H9 (cell line): ENCODE measurements at regions not wholly inside any gene's neighbourhood (a gene's known extent, or its start where the extent isn't known, plus 50 kb on each side); places are given as distances from the start of the nearest gene placed in this dataset.

Experiments
- DNase-seq: peaks from one replicate; pipeline ENCODE4 v3.0.0-alpha.2; 2017
- H2AFZ ChIP-seq: one replicate; pipeline ENCODE4 v1.6.1; 2013; ENCODE audit warnings: mild to moderate bottlenecking, low read length, control low read depth, moderate library complexity
- H2AK5ac ChIP-seq: 2 replicates; pipeline ENCODE4 v1.6.1; 2013; ENCODE audit warnings: low read length, control low read depth, mixed read lengths; ENCODE audit not compliant: insufficient read length
- H2BK120ac ChIP-seq: one replicate; pipeline ENCODE4 v1.6.1; 2013; ENCODE audit warnings: low read depth, mild to moderate bottlenecking, low read length, control low read depth, inconsistent platforms; ENCODE audit not compliant: poor library complexity, severe bottlenecking
- H2BK12ac ChIP-seq: 2 replicates; pipeline ENCODE4 v1.6.1; 2013; ENCODE audit warnings: low read length, control low read depth, mixed read lengths, low read depth; ENCODE audit not compliant: insufficient read length
- H2BK15ac ChIP-seq: 2 replicates; pipeline ENCODE4 v1.6.1; 2013; ENCODE audit warnings: low read depth, low read length, control low read depth
- H2BK20ac ChIP-seq: one replicate; pipeline ENCODE4 v1.6.1; 2013; ENCODE audit warnings: low read depth, mild to moderate bottlenecking, low read length, control low read depth, inconsistent platforms; ENCODE audit not compliant: poor library complexity, severe bottlenecking
- H2BK5ac ChIP-seq: 2 replicates; pipeline ENCODE4 v1.6.1; 2013; ENCODE audit warnings: low read length, control low read depth, mixed read lengths; ENCODE audit not compliant: insufficient read length
- H3K14ac ChIP-seq: 2 replicates; pipeline ENCODE4 v1.6.1; 2013; ENCODE audit warnings: low read length, control low read depth; ENCODE audit not compliant: insufficient read depth
- H3K18ac ChIP-seq: 2 replicates; pipeline ENCODE4 v1.6.1; 2013; ENCODE audit warnings: low read depth, mild to moderate bottlenecking, mixed read lengths, low read length, control low read depth; ENCODE audit not compliant: insufficient read length
- H3K23ac ChIP-seq: 2 replicates; pipeline ENCODE4 v1.6.1; 2013; ENCODE audit warnings: low read length, control low read depth, mixed read lengths, low read depth; ENCODE audit not compliant: insufficient read length
- H3K23me2 ChIP-seq: 2 replicates; pipeline ENCODE4 v1.6.1; 2013; ENCODE audit warnings: low read depth, mild to moderate bottlenecking, mixed read lengths, low read length, control low read depth; ENCODE audit not compliant: insufficient read length, poor library complexity, severe bottlenecking
- H3K27ac ChIP-seq: 2 replicates; pipeline ENCODE4 v1.5.1; 2013; ENCODE audit warnings: low read length, control low read depth, mixed read lengths, low read depth; ENCODE audit not compliant: insufficient read length
- H3K27me3 ChIP-seq: 2 replicates; pipeline ENCODE4 v1.6.1; 2013; ENCODE audit warnings: low read length, control low read depth, inconsistent platforms; ENCODE audit not compliant: insufficient read depth
- H3K4ac ChIP-seq: 2 replicates; pipeline ENCODE4 v1.6.1; 2013; ENCODE audit warnings: low read depth, mild to moderate bottlenecking, control low read depth, inconsistent platforms, low read length, moderate library complexity
- H3K4me1 ChIP-seq: 2 replicates; pipeline ENCODE4 v1.6.1; 2013; ENCODE audit warnings: low read length, control low read depth, inconsistent platforms; ENCODE audit not compliant: insufficient read depth
- H3K4me2 ChIP-seq: 2 replicates; pipeline ENCODE4 v1.6.1; 2013; ENCODE audit warnings: low read length, control low read depth, mixed read lengths; ENCODE audit not compliant: insufficient read length, insufficient read depth
- H3K56ac ChIP-seq: 2 replicates; pipeline ENCODE4 v1.6.1; 2013; ENCODE audit warnings: low read depth, mild to moderate bottlenecking, mixed read lengths, low read length, control low read depth; ENCODE audit not compliant: insufficient read length
- H3K79me1 ChIP-seq: 2 replicates; pipeline ENCODE4 v1.6.1; 2013; ENCODE audit warnings: low read depth, mild to moderate bottlenecking, moderate library complexity, low read length, control low read depth, inconsistent platforms; ENCODE audit not compliant: insufficient read depth, poor library complexity, severe bottlenecking
- H3K79me2 ChIP-seq: 2 replicates; pipeline ENCODE4 v1.6.1; 2013; ENCODE audit warnings: low read length, control low read depth, inconsistent platforms; ENCODE audit not compliant: insufficient read depth
- H3K9ac ChIP-seq: 2 replicates; pipeline ENCODE4 v1.6.1; 2013; ENCODE audit warnings: low read length, control low read depth, mixed read lengths; ENCODE audit not compliant: insufficient read length; ENCODE audit errors: extremely low read depth
- H3K9me3 ChIP-seq: one replicate; pipeline ENCODE4 v1.6.1; 2013; ENCODE audit warnings: low read depth, low read length, inconsistent platforms; ENCODE audit not compliant: control insufficient read depth
- H3T11ph ChIP-seq: one replicate; pipeline ENCODE4 v1.6.1; 2013; ENCODE audit warnings: mild to moderate bottlenecking, low read length, control low read depth, inconsistent platforms
- H4K20me1 ChIP-seq: one replicate; pipeline ENCODE4 v1.6.1; 2013; ENCODE audit not compliant: control insufficient read depth, insufficient read length, insufficient read depth
- H4K5ac ChIP-seq: 2 replicates; pipeline ENCODE4 v1.6.1; 2013; ENCODE audit warnings: low read depth, mild to moderate bottlenecking, mixed read lengths, low read length, control low read depth; ENCODE audit not compliant: insufficient read length
- H4K8ac ChIP-seq: replicated peaks from 2 replicates; pipeline ENCODE4 v1.6.1; 2013; ENCODE audit warnings: low read length, control low read depth, mixed read lengths, low read depth; ENCODE audit not compliant: insufficient read length
- H4K91ac ChIP-seq: 2 replicates; pipeline ENCODE4 v1.6.1; 2013; ENCODE audit warnings: low read depth, mild to moderate bottlenecking, moderate library complexity, mixed read lengths, low read length, control low read depth; ENCODE audit not compliant: insufficient read length
- H3K27ac Mint-ChIP-seq, 3 experiments: 2 replicates in 2 of 3; 3 replicates in 1 of 3; pipeline ENCODE4 v1.8.0; 2020 to 2021; ENCODE audit warnings: mixed read lengths in 3 of 3, mild to moderate bottlenecking in 1 of 3, moderate library complexity in 1 of 3
- H3K27me3 Mint-ChIP-seq: 2 replicates; pipeline ENCODE4 v1.8.0; 2021; ENCODE audit warnings: low read depth, mild to moderate bottlenecking, moderate library complexity, mixed read lengths
- H3K36me3 Mint-ChIP-seq, 3 experiments: 2 replicates in 2 of 3; 3 replicates in 1 of 3; pipeline ENCODE4 v1.8.0; 2020 to 2021; ENCODE audit warnings: low read depth in 3 of 3, mixed read lengths in 3 of 3; ENCODE audit not compliant: insufficient read depth in 1 of 3
- H3K4me1 Mint-ChIP-seq, 2 experiments: 2 replicates each; pipeline ENCODE4 v1.8.0; 2020; ENCODE audit warnings: mixed read lengths in 2 of 2
- H3K4me3 Mint-ChIP-seq, 2 experiments: 2 replicates in 1 of 2; 3 replicates in 1 of 2; pipeline ENCODE4 v1.8.0; 2020 to 2021; ENCODE audit warnings: mild to moderate bottlenecking in 2 of 2, mixed read lengths in 2 of 2, moderate library complexity in 1 of 2
- H3K9me3 Mint-ChIP-seq, 2 experiments: 2 replicates in 1 of 2; 3 replicates in 1 of 2; pipeline ENCODE4 v1.8.0; 2020; ENCODE audit warnings: mild to moderate bottlenecking in 2 of 2, mixed read lengths in 2 of 2, moderate library complexity in 1 of 2
- CTCF ChIP-seq: fragments of 200-600 bp; sonication (generic); conservative IDR thresholded peaks from 3 replicates; pipeline ENCODE4 v1.8.0; 2021; ENCODE audit warnings: antibody characterized with exemption, mild to moderate bottlenecking
- WGBS: extraction: QIAGEN DNeasy Blood & Tissue Kit; methylation state at CpG from one replicate; pipeline ENCODE4 v1.1.7; 2013; ENCODE audit warnings: missing lambda C conversion rate, low lambda C conversion rate, mixed read lengths; ENCODE audit not compliant: insufficient read length; ENCODE audit errors: extremely low coverage; 5-methylcytosine and 5-hydroxymethylcytosine counted together

GRCh38 chr3:30343861-30344260 is 262.5 kb upstream of the TGFBR2 start:
- H3K79me2 ChIP-seq, result no peaks in the 10 kb centered on the region
- no peak overlapping the region for H4K5ac ChIP-seq
- H3K27ac Mint-ChIP-seq, result no peak overlapping the region
- DNase-seq, result no peak
- peaks cover 7 to 11% of the 10 kb centered on the region in 2 experiments; a peak in 3 of 4 replicates for H3K4me1 Mint-ChIP-seq
- no peaks in the 10 kb centered on the region for H3K27me3 ChIP-seq
- H4K91ac ChIP-seq, result no peak overlapping the region
- TF ChIP-seq CTCF, result no peak
- H4K20me1 ChIP-seq, result no peaks in the 10 kb centered on the region
- no peaks in the 10 kb centered on the region for H3K4me1 ChIP-seq
- H2AFZ ChIP-seq, result no peak overlapping the region
- H3K23ac ChIP-seq, result no peak overlapping the region
- H3K27me3 Mint-ChIP-seq, result no peaks in the 10 kb centered on the region
- no peak overlapping the region for H3K56ac ChIP-seq
- H3K9ac ChIP-seq, result no peak overlapping the region
- no peak overlapping the region for H3K4ac ChIP-seq
- H2AK5ac ChIP-seq, result no peak overlapping the region
- H3K4me2 ChIP-seq, result no peak overlapping the region
- no peak overlapping the region for H3K14ac ChIP-seq
- no peaks in the 10 kb centered on the region for H3K79me1 ChIP-seq
- H2BK12ac ChIP-seq, result no peak overlapping the region
- no peak overlapping the region for H3K4me3 Mint-ChIP-seq
- no peaks in the 10 kb centered on the region for H3K9me3 Mint-ChIP-seq
- no peaks in the 10 kb centered on the region for H3K9me3 ChIP-seq
- H2BK20ac ChIP-seq, result no peak overlapping the region
- no CpG with 5 or more reads among the region's 1 CpG for WGBS
- no peak overlapping the region for H3K27ac ChIP-seq
- no peaks in the 10 kb centered on the region for H3K36me3 Mint-ChIP-seq
- H3T11ph ChIP-seq, result no peak overlapping the region
- H2BK5ac ChIP-seq, result no peak overlapping the region
- H4K8ac ChIP-seq, result no peak overlapping the region
- no peak overlapping the region for H2BK15ac ChIP-seq
- no peaks in the 10 kb centered on the region for H3K23me2 ChIP-seq
- no peak overlapping the region for H2BK120ac ChIP-seq
- no peak overlapping the region for H3K18ac ChIP-seq
